KOPT-K1 (cell line): ENCODE measurements at regions not wholly inside any gene's neighbourhood (a gene's known extent, or its start where the extent isn't known, plus 50 kb on each side); places are given as distances from the start of the nearest gene placed in this dataset.

Source experiments
- H3K27ac ChIP-seq: fragments of 200-600 bp; sonication (generic); 2 replicates; pipeline ENCODE4 v1.5.1; 2016; ENCODE audit warnings: antibody characterized with exemption, mild to moderate bottlenecking, low read depth, low read length; ENCODE audit not compliant: poor library complexity, severe bottlenecking
- H3K36me3 ChIP-seq: fragments of 200-600 bp; sonication (generic); 2 replicates; pipeline ENCODE4 v1.5.1; 2017; ENCODE audit warnings: antibody characterized with exemption, mild to moderate bottlenecking, low read length, moderate library complexity; ENCODE audit not compliant: insufficient read depth
- H3K9me3 ChIP-seq: fragments of 200-600 bp; sonication (generic); 2 replicates; pipeline ENCODE4 v1.5.1; 2017; ENCODE audit warnings: antibody characterized with exemption, low read length, mild to moderate bottlenecking; ENCODE audit not compliant: insufficient read depth, poor library complexity, severe bottlenecking

GRCh38 chr5:124160265-124160664 lies 586.2 kb downstream of the ZNF608 start:
- no peak overlapping the region for H3K27ac ChIP-seq
- peaks cover 9% of the 10 kb centered on the region for H3K9me3 ChIP-seq
- no peaks in the 10 kb centered on the region for H3K36me3 ChIP-seq

GRCh38 chr5:124157320-124157719 lies 589.1 kb downstream of the ZNF608 start:
- H3K36me3 ChIP-seq, result no peaks in the 10 kb centered on the region
- H3K9me3 ChIP-seq, result peaks cover 21% of the 10 kb centered on the region
- H3K27ac ChIP-seq, result peak overlapping the region; percentile 42

GRCh38 chr5:124156415-124156996 lies 589.9 kb downstream of the ZNF608 start:
- no peak overlapping the region for H3K27ac ChIP-seq
- H3K36me3 ChIP-seq, result no peaks in the 10 kb centered on the region
- peaks cover 21% of the 10 kb centered on the region for H3K9me3 ChIP-seq

- Histone ChIP-seq H3K9me3 (peaks cover 21% of the 10 kb centered on the region), H3K27ac (no peak overlapping the region), H3K36me3 (no peaks in the 10 kb centered on the region)
Measured at GRCh38 chr5:124154714-124155113, 591.7 kb downstream of the ZNF608 start.

- no peaks in the 10 kb centered on the region for H3K36me3 ChIP-seq
- no peak overlapping the region for H3K27ac ChIP-seq
- H3K9me3 ChIP-seq, result peaks cover 21% of the 10 kb centered on the region
Measured at GRCh38 chr5:124153588-124153987, 592.9 kb downstream of the ZNF608 start.

DNA sequence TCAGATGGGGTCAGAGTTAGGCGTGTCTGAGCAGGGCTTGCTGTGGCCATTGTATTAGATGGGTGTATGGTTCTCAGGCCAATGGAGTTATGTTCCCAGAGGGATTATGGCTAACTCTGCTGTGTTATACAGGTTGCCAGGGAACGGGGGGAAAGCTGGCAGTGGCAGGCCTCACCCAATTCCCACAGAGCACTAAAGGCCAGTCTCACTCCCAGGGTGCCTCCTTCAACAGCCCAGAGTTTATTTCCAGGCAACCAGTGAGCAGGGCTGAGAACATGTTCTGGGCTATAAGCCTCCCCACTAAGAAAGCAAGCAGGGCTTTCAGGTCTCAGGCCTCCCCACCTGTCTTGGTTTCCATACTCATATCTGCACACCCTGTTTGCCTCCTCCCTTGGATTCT lies 597.9 kb downstream of the ZNF608 start:
- H3K27ac ChIP-seq, result no peak overlapping the region
- H3K9me3 ChIP-seq, result no peaks in the 10 kb centered on the region
- H3K36me3 ChIP-seq, result no peaks in the 10 kb centered on the region

DNA sequence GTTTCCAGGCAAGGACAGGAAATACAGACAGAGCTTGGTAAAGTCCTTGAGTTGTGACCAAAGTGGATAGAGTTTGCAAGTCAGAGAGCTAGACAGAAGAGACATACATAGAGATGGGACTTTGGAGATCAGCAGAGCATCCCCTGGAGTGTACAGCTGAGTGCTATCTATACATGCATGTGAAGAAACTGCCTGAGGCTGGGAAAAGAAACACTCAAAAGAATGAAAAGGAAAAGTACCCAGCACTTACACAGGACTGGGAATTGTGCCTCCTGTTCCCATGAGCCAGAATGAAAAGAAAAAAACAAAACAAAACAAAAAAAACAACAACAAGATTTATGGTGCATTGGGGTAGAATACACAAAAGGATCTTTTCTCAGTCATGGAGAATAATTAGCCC lies 606.4 kb downstream of the ZNF608 start:
- H3K27ac ChIP-seq, result no peak overlapping the region
- H3K9me3 ChIP-seq, result no peaks in the 10 kb centered on the region
- no peaks in the 10 kb centered on the region for H3K36me3 ChIP-seq

- no peaks in the 10 kb centered on the region for H3K36me3 ChIP-seq
Measured at GRCh38 chr5:124139477-124139876, 607.0 kb downstream of the ZNF608 start.

GRCh38 chr5:124136609-124137008 lies 609.8 kb downstream of the ZNF608 start:
- no peaks in the 10 kb centered on the region for H3K9me3 ChIP-seq
- no peaks in the 10 kb centered on the region for H3K36me3 ChIP-seq
- H3K27ac ChIP-seq, result no peak overlapping the region

More at GRCh38 chr5:124139477-124139876, 607.0 kb downstream of the ZNF608 start:
- Histone ChIP-seq H3K9me3 (no peaks in the 10 kb centered on the region), H3K27ac (no peak overlapping the region)

DNA sequence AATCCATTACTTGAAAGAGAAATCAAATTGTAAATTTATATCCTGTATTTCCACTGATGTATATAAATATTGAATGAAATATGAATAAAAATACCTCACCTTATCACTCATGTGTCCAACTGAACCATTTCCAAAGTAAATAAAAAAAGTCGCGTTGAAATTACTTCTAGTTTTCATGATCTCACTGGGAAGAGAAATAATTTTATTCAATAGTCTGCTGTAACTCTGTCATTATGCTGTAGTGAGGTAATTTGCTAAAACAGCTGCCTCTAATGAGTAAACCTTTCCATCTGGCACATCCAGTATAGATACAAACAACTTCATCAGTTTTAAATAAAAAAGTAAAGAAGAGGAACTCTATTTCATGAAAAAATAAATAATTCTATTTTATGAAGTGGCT lies 611.5 kb downstream of the ZNF608 start:
- H3K36me3 ChIP-seq, result no peaks in the 10 kb centered on the region
- no peaks in the 10 kb centered on the region for H3K9me3 ChIP-seq
- H3K27ac ChIP-seq, result no peak overlapping the region

DNA sequence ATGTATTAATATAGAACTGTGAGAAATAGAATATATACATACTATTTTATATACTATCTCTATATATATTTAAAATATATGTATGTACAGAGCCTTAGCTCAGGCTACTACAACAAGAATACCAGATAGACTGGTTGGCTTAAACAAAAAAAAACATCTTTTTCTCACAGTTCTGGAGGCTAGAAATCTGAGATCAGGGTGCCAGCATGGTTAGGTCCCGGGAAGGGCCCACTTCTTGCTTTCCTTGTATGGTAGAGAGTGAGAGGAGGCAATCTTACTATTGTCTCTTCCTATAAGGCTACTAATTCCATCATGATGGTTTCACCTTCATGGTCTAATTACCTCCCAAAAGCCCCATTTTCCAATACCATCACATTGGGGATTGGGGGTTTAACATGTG lies 613.0 kb downstream of the ZNF608 start:
- no peaks in the 10 kb centered on the region for H3K9me3 ChIP-seq
- H3K27ac ChIP-seq, result no peak overlapping the region
- no peaks in the 10 kb centered on the region for H3K36me3 ChIP-seq

- H3K36me3 ChIP-seq, result no peaks in the 10 kb centered on the region
- no peaks in the 10 kb centered on the region for H3K9me3 ChIP-seq
- no peak overlapping the region for H3K27ac ChIP-seq
Measured at GRCh38 chr5:124132843-124133242, 613.6 kb downstream of the ZNF608 start.

- Histone ChIP-seq H3K27ac (no peak overlapping the region), H3K36me3 (no peaks in the 10 kb centered on the region), H3K9me3 (no peaks in the 10 kb centered on the region)
Measured at GRCh38 chr5:124131466-124131865, 615.0 kb downstream of the ZNF608 start.

GRCh38 chr5:124130816-124131215 lies 615.6 kb downstream of the ZNF608 start:
- no peak overlapping the region for H3K27ac ChIP-seq
- H3K36me3 ChIP-seq, result no peaks in the 10 kb centered on the region
- no peaks in the 10 kb centered on the region for H3K9me3 ChIP-seq

DNA sequence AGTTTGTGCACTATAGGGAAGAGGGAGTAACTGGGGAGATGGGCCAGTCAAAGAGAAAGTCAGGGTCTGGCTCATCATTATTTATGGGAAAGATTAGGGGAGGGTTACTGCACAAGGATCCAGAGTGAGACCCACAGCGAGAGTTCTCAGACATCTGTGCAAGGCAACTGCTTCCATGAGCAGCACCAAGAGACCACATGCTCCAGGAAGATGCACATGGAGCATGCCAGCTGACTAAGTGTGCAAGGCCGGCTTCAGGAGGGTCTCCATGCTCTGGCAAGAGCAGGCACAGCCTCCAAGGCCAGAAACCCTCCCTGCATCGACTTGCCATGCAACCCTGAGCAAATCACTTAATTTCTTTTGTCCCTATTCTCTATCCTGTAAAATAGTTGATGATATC lies 616.9 kb downstream of the CSNK1G3 start:
- H3K9me3 ChIP-seq, result no peaks in the 10 kb centered on the region
- no peaks in the 10 kb centered on the region for H3K36me3 ChIP-seq
- H3K27ac ChIP-seq, result no peak overlapping the region

DNA sequence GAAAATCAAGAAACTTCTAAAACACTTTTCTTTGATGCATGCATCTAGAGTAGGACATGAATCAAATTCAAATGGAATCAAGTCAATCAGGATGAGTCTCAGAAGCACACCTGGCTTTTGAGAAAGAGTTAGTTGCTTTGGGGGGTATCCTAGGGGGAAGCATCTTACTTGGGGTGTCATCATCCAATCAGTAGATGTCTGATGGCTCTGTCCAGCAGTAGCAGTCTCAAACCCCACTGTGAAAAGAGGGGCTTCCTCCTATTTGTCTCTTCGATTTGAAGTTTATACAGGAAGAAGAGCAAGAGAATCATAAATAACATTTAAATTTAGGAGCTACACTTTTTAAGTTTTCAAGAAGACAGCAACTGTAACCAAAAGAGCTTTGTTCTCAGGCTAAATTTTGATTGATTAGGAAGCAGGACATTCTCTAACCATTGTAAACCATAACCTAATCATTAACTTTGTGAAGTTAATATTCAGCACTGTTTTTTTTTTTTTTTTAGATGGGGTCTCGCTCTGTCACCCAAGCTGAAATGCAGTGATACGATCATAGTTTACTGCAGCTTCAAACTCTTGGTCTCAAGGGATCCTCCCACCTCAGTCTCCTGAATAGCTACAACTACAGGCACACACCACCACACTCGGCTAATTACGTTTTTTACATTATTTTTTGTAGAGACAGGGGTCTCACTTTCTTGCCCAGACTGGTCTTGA lies 614.7 kb downstream of the CSNK1G3 start:
- H3K27ac ChIP-seq, result no peak overlapping the region
- no peaks in the 10 kb centered on the region for H3K36me3 ChIP-seq
- no peaks in the 10 kb centered on the region for H3K9me3 ChIP-seq
